Epithelial cell of esophagus (primary cell): ENCODE measurements at regions not wholly inside any gene's neighbourhood (a gene's known extent, or its start where the extent isn't known, plus 50 kb on each side); places are given as distances from the start of the nearest gene placed in this dataset.

Source experiments
- DNase-seq: peaks from one replicate; pipeline ENCODE4 v3.0.0; 2010; ENCODE audit warnings: low read depth
- H3K4me3 ChIP-seq: 2 replicates; pipeline ENCODE4 v1.5.1; 2011; ENCODE audit warnings: mild to moderate bottlenecking, low read length, control low read depth
- TF ChIP-seq, protein P1 (sequence below): IDR thresholded peaks from 2 replicates; pipeline ENCODE4 v1.5.1; 2011; ENCODE audit warnings: low read depth, mild to moderate bottlenecking, low read length, control low read depth, inconsistent platforms; ENCODE audit not compliant: insufficient read depth; ENCODE audit errors: missing control alignments

DNA sequence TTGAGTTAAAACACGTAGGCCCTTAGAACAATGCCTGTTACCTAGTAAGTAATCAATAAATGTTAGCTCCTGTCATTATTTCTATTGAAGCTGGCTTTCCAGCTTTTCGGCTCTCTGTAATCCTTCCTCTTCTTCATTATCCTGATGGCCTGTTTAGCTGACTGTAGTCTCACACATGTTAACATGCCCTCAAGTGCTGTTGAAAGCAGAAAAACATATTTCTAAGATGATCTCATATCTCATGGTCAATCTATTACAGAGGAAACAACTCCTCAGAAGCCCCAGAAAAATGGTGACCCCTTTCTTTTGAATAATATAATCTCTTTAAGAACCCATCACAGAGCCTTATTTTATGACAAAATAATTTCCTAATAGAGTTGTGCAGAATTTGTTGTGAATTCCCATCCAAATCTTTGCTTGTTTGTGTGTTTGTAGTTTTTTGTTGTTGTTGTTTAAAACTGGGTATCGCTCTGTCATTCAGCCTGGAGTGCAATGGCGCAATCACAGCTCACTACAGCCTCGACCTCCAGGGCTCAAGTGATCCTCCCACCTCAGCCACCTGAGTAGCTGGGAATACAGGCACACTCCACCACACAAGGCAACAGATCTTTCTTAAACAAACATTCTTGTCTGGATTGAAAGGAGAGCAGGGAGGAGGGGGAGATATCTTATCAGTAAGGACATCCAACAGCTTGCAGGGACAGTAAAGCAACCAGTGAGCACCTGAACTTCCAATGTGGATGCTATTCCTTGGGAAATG lies 242.5 kb upstream of the CAND1 start:
- DNase-seq = no peak
- no peak overlapping the region for H3K4me3 ChIP-seq
- TF ChIP-seq, protein P1, sequence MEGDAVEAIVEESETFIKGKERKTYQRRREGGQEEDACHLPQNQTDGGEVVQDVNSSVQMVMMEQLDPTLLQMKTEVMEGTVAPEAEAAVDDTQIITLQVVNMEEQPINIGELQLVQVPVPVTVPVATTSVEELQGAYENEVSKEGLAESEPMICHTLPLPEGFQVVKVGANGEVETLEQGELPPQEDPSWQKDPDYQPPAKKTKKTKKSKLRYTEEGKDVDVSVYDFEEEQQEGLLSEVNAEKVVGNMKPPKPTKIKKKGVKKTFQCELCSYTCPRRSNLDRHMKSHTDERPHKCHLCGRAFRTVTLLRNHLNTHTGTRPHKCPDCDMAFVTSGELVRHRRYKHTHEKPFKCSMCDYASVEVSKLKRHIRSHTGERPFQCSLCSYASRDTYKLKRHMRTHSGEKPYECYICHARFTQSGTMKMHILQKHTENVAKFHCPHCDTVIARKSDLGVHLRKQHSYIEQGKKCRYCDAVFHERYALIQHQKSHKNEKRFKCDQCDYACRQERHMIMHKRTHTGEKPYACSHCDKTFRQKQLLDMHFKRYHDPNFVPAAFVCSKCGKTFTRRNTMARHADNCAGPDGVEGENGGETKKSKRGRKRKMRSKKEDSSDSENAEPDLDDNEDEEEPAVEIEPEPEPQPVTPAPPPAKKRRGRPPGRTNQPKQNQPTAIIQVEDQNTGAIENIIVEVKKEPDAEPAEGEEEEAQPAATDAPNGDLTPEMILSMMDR = no peak

DNA sequence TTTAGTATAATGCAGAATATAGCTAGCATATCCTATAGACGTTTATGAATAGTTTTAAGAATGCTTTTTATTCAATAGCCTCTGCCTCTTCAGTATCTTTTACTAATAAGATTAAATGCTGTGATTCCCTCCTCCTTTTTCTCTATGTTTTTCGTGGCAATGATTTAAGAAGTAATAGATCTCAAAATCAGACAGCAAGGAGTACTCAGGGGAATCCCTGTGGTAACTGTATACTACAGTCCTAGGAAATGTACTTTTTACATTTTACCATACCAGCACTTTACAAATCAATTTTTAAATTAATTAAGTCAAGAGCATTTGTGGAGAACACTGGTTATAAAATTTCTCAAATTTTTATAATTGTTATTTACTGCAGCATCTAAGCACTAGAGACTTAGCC lies 240.6 kb upstream of the CAND1 start:
- TF ChIP-seq, protein P1 = no peak
- no peak overlapping the region for H3K4me3 ChIP-seq
- DNase-seq = no peak

DNA sequence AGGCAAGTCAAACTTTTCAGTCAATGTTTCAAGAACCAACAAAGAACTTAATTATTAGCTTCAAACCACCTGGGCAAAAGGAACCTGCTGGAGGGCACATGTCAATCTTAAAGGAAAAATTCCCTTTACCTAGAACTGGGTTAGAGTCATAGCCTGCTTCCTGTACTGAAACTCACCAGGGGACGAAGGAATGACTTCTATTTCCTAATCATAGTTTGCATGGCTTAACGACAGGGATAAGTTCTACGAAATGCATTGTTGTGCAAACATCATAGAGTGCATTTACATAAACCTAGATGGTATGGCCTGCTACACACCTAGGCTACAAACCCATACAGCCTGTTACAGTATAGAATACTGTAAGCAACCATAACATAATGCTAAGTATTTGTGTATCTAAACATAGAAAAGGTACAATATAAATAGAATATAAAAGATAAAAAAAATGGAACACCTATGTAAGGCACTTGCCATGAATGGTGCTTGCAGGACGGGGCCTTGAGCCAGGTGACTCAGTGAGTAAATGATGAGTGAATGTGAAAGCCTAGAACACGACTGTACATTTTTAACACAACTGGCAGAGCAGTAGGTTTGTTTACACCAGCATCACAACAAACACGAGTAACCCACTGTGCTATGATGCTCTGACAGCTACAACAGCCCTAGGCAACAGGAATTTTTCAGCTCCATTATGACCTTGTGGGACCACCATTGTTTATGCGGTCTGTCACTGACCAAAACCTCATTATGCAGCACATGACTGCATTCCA lies 234.9 kb upstream of the CAND1 start:
- TF ChIP-seq, protein P1 = no peak
- peak; percentile 88 for DNase-seq
- H3K4me3 ChIP-seq = no peak overlapping the region

DNA sequence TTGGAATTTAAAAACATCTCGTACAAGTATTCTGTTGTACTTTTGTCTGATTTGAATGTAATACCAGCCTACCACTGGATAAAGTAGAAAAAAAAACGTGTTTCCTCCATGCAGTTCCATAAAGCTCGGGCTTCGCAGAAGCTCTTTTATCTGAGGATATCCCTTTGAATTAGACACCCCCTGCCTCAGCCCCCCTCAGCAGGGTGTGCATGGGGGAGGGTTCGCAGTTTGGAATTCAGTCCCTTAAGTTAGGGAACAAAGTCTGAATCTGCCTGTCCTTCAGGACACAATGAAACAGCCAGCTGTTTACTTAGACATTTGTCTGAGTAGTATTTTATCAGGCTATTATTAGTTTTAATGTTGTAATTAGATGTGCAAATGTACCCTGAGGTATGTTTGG lies 234.0 kb upstream of the CAND1 start:
- no peak overlapping the region for H3K4me3 ChIP-seq
- TF ChIP-seq, protein P1 = no peak
- no peak for DNase-seq

DNA sequence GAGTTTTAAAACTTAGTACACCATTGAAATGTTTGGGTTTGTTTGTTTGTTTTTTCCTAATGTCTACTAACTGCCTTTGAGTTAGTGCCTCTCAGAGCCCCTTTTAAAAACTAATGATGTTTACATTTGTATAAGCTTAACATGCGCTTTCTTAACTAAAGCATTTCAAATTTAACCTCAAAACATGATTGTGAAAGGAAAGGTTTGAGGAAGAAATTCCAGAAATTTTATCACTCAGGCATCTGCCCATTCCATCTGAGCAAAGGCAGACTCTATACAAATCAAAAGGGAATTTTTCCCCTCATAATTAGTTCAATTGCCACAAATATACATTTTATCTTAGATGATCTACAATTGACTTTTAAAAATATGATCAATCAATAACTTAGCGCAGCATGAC lies 230.7 kb upstream of the CAND1 start:
- DNase-seq = no peak
- H3K4me3 ChIP-seq = no peak overlapping the region
- TF ChIP-seq, protein P1 = no peak

DNA sequence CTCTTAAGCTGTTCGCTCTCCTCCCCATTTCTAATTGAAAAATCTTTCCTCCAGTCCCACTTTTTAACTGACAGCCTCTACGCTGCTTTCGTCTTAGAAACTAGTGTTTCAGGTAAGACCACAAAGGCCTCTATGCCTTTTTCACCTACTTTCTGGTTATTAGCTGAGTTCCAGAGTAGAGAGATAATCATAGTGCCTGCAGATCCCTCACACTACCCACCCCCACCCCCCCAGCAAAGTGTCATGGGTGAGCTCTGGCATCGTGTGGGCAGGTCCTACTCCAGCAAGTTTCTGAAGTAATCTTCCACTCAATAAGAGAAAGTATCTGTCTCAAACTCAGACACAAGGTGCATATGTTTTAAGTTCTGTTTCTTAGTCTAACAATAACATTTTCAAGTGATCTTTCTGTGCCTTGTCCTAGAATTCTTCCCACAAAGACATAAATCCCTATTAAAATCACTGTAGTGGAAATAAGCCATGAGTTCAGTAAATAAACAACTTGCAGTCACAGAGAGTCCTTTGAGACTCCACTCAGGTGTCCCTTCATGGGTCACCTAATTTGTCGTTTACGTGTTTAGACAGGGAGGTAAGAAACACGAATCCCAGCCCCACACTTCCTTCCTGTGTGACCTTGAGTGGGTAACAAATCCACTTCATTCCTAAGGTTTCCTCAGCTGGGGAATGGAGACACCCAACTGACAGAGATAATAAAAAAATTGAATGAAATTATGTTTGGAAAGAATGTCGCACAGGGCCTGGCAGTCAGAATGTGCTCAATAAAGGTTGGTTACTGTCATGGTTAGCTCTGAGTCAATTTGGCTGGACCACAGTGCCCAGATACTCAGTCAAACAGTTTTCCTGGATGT lies 228.9 kb upstream of the CAND1 start:
- no peak for DNase-seq
- TF ChIP-seq, protein P1 = no peak
- no peak overlapping the region for H3K4me3 ChIP-seq
